RWPE2 (cell line): ENCODE measurements at regions not wholly inside any gene's neighbourhood (a gene's known extent, or its start where the extent isn't known, plus 50 kb on each side); places are given as distances from the start of the nearest gene placed in this dataset.

Experiments
- ATAC-seq: fragments of 200-7000 bp; cut with Tn5 transposase; 3 replicates; pipeline ENCODE4 v1.9.1; 2021; ENCODE audit warnings: low read depth
- DNase-seq: peaks from one replicate; pipeline ENCODE4 v3.0.0-alpha.2; 2020; ENCODE audit warnings: low spot score
- H3K27ac ChIP-seq: fragments of 450-650 bp; 2 replicates; pipeline ENCODE4 v1.5.1; 2017; ENCODE audit warnings: mild to moderate bottlenecking; ENCODE audit not compliant: poor library complexity, severe bottlenecking
- H3K27me3 ChIP-seq: fragments of 250-450 bp; sonication (Bioruptor Pico); 2 replicates; pipeline ENCODE4 v1.5.1; 2021; ENCODE audit warnings: mild to moderate bottlenecking, moderate library complexity; ENCODE audit not compliant: insufficient read depth, poor library complexity, severe bottlenecking
- H3K36me3 ChIP-seq: fragments of 250-450 bp; sonication (Bioruptor Pico); 2 replicates; pipeline ENCODE4 v1.5.1; 2020; ENCODE audit warnings: low read depth, mild to moderate bottlenecking, moderate library complexity
- H3K4me1 ChIP-seq: fragments of 250-450 bp; sonication (Bioruptor Pico); 2 replicates; pipeline ENCODE4 v1.5.1; 2021; ENCODE audit warnings: mild to moderate bottlenecking, moderate library complexity; ENCODE audit not compliant: insufficient read depth, poor library complexity, severe bottlenecking
- H3K4me3 ChIP-seq: fragments of 250-450 bp; sonication (Bioruptor Pico); 2 replicates; pipeline ENCODE4 v1.5.1; 2021; ENCODE audit warnings: mild to moderate bottlenecking, moderate library complexity; ENCODE audit not compliant: severe bottlenecking
- H3K9me3 ChIP-seq: fragments of 250-450 bp; sonication (Bioruptor Pico); 2 replicates; pipeline ENCODE4 v1.5.1; 2021; ENCODE audit warnings: mild to moderate bottlenecking, moderate library complexity; ENCODE audit not compliant: severe bottlenecking
- TF ChIP-seq, protein P1 (sequence below): fragments of 450-650 bp; IDR thresholded peaks from one replicate; pipeline ENCODE4 v1.5.1; 2017; ENCODE audit warnings: mild to moderate bottlenecking, moderate library complexity; ENCODE audit not compliant: poor library complexity, severe bottlenecking

DNA sequence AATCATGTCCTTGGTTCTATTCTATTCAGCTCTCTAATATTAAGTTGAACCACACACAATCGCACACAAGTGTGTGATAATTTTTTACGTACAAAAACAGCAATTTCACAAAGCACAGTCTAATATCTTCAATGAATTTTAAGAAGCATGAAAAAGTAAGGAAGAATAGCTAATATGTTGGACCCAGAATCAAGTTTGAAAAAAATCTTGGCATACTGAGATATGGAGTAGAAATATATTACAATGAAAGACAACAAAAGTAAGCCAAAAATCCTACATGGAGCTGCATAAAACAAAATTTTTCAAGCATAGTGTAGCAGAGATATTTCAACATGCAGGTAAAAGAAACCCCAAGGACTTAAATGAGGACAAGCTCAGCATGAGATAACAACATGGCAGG is 219.1 kb upstream of the RND3 start:
- Histone ChIP-seq H3K4me1 (no peaks in the 10 kb centered on the region), H3K9me3 (no peaks in the 10 kb centered on the region), H3K4me3 (no peak overlapping the region), H3K27me3 (no peaks in the 10 kb centered on the region), H3K27ac (no peak overlapping the region), H3K36me3 (no peaks in the 10 kb centered on the region)
- ATAC-seq (no peak), DNase-seq (no peak)
- TF ChIP-seq, protein P1, sequence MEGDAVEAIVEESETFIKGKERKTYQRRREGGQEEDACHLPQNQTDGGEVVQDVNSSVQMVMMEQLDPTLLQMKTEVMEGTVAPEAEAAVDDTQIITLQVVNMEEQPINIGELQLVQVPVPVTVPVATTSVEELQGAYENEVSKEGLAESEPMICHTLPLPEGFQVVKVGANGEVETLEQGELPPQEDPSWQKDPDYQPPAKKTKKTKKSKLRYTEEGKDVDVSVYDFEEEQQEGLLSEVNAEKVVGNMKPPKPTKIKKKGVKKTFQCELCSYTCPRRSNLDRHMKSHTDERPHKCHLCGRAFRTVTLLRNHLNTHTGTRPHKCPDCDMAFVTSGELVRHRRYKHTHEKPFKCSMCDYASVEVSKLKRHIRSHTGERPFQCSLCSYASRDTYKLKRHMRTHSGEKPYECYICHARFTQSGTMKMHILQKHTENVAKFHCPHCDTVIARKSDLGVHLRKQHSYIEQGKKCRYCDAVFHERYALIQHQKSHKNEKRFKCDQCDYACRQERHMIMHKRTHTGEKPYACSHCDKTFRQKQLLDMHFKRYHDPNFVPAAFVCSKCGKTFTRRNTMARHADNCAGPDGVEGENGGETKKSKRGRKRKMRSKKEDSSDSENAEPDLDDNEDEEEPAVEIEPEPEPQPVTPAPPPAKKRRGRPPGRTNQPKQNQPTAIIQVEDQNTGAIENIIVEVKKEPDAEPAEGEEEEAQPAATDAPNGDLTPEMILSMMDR: no peak

DNA sequence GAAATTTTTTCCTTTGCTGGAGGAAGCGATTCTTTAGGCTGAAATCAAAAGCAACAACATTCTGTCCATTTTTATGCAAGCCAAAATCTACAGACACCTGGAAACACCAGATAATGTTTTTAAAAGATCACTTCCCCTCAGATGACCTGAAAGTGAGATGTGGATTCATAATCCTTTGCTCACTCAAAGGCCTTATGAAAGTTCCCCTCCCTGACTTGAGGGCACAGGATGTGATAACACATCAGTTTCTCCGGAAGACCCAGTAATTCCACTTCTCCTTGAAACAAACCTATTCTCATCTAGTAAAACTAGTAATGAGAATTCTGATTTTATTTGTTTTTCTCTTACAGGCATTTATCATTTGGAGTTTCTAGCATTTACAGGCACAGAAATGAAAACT is 218.3 kb upstream of the RND3 start:
- ATAC-seq (no peak), DNase-seq (no peak)
- TF ChIP-seq, protein P1: no peak
- no peaks in the 10 kb centered on the region for H3K27me3 ChIP-seq
- no peak overlapping the region for H3K4me3 ChIP-seq
- H3K36me3 ChIP-seq: no peaks in the 10 kb centered on the region
- no peak overlapping the region for H3K27ac ChIP-seq
- H3K9me3 ChIP-seq: no peaks in the 10 kb centered on the region
- no peaks in the 10 kb centered on the region for H3K4me1 ChIP-seq

DNA sequence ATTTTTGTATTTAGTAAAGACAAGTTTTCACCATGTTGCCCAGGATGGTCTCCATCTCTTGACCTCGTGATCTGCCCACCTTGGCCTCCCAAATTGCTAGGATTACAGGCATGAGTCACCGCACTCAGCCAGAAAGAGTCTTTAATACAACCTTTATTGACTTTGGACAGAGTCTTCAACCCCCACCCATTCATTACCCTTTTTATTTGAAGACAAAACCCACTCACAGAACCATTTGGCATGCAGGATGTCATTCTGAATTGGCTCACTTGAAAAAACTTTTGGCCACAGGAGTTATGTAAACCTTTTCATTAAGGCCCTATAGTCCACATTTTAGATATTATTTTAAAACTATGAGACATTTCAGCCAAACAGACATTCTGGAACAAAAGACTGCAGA is 217.9 kb upstream of the RND3 start:
- Histone ChIP-seq H3K4me1 (no peaks in the 10 kb centered on the region), H3K27ac (no peak overlapping the region)
- no peak for DNase-seq

DNA sequence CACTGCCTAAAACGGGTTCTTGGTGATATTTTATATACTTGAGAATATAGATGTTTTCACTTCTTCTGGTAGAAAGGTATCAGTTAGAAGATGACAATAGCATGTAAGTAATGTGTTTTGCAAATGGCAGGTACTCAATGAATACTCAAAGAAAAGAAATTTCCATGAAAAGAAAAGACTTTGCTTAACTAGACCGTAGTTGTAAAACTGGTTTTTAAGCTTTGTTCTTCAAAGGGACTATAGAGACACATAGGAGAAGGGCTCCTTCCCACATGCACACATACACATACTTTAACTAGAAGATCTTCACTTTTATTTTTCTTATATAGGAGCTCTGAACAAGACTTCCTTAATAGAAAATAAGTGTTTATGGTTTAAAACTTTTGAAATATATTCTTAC is 215.3 kb upstream of the RND3 start:
- DNase-seq (no peak), ATAC-seq (no peak)
- no peaks in the 10 kb centered on the region for H3K4me1 ChIP-seq
- no peaks in the 10 kb centered on the region for H3K36me3 ChIP-seq
- no peaks in the 10 kb centered on the region for H3K27me3 ChIP-seq
- no peak overlapping the region for H3K4me3 ChIP-seq
- TF ChIP-seq, protein P1: no peak
- no peaks in the 10 kb centered on the region for H3K9me3 ChIP-seq
- H3K27ac ChIP-seq: no peak overlapping the region

More for the DNA sequence above, 217.9 kb upstream of the RND3 start:
- no peak for ATAC-seq
- Histone ChIP-seq H3K9me3 (no peaks in the 10 kb centered on the region), H3K4me3 (no peak overlapping the region), H3K36me3 (no peaks in the 10 kb centered on the region), H3K27me3 (no peaks in the 10 kb centered on the region)
- TF ChIP-seq, protein P1: no peak

DNA sequence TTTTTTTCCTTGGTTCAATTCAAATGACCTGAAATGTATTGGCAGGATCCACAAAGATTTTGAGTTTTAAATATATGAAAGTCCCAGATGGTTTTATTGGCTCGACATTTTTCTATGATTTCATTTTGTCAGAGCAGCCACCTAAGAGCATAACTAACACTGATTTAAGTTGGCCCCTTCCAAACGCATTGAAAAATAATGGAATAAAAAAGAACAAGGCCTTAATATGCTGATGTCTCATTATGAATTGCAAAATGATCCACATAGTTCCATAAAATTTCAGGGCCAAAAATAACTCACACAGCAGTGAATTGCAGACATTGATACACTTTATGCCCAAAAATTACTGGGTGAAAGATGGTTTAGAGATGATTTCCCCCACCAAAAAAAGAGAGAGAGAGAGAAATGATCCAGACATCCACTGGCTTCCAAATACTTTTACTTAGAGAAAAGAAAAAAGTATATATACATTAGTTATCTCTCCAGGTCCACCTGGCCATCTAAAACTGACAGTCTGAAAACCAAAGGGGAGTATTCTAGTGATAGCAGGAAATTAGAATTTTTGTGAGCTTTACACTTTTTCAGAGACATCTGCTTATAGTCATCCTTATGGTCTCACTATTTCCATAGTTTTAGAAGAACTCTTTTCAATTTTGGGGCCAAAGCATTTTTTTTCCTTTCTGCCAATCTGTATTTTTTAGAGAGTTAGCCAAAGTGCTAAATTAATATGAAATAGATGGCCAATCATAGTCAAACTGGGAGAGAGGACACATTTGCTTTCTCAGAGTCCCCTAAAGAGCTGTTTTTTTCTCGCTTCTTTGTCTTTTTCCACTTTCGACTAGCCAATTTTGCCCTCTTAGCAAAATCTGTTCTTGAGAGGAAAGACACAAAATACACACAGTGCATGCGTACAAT is 213.5 kb upstream of the RND3 start:
- Histone ChIP-seq H3K27ac (no peak overlapping the region), H3K9me3 (no peaks in the 10 kb centered on the region), H3K36me3 (no peaks in the 10 kb centered on the region), H3K4me3 (no peak overlapping the region), H3K27me3 (no peaks in the 10 kb centered on the region), H3K4me1 (no peaks in the 10 kb centered on the region)
- ATAC-seq (no peak), DNase-seq (no peak)
- TF ChIP-seq, protein P1: no peak
